ENCODE measurements at regions not wholly inside any gene's neighbourhood (a gene's known extent, or its start where the extent isn't known, plus 50 kb on each side); places are given as distances from the start of the nearest gene placed in this dataset.

- no peak for ATAC-seq
- POLR2A ChIA-PET: no interaction called here
Measured at GRCh38 chr1:38581396-38581795, 278.2 kb downstream of the RRAGC start.

More at GRCh38 chr1:38581396-38581795, 278.2 kb downstream of the RRAGC start:
- intact Hi-C loops (cut with micrococcal nuclease): no loop called here
- no peak overlapping the region for H3K4me3 ChIP-seq (replicated peaks in 1 of 2; ENCODE audit: low read depth in 1 of 2, low read length in 2 of 2)
- BruUV-seq (replicated peaks): no TSS peak
- H3K4me1 ChIP-seq (ENCODE audit: control insufficient read depth in 1 of 2, insufficient read depth in 2 of 2, low read length in 2 of 2): no peaks in the 10 kb centered on the region
- RAD21 ChIA-PET (ENCODE audit: low non-redundant PET in 1 of 2, low total read pairs in 2 of 2, uncharacterized antibody in 2 of 2, unreplicated experiment in 2 of 2): no interaction called here
- H3K79me2 ChIP-seq (ENCODE audit: insufficient read depth, low read length): no peaks in the 10 kb centered on the region
- H3K27me3 ChIP-seq (ENCODE audit: insufficient read depth, low read length): no peaks in the 10 kb centered on the region
- no peak overlapping the region for H2AFZ ChIP-seq (ENCODE audit: low read depth, low read length, poor library complexity, severe bottlenecking)
- no peaks in the 10 kb centered on the region for H3K9me3 ChIP-seq (ENCODE audit: control insufficient read depth in 1 of 2, insufficient read depth in 1 of 2, low read depth in 1 of 2, low read length in 2 of 2)
- no peak for TF ChIP-seq ZNF274 (IDR thresholded peaks at IDR 0.05; ENCODE audit: low read depth, low read length)
- no peak for TF ChIP-seq SRF (IDR thresholded peaks at IDR 0.05; ENCODE audit: low read depth)
- TF ChIP-seq, protein P1, sequence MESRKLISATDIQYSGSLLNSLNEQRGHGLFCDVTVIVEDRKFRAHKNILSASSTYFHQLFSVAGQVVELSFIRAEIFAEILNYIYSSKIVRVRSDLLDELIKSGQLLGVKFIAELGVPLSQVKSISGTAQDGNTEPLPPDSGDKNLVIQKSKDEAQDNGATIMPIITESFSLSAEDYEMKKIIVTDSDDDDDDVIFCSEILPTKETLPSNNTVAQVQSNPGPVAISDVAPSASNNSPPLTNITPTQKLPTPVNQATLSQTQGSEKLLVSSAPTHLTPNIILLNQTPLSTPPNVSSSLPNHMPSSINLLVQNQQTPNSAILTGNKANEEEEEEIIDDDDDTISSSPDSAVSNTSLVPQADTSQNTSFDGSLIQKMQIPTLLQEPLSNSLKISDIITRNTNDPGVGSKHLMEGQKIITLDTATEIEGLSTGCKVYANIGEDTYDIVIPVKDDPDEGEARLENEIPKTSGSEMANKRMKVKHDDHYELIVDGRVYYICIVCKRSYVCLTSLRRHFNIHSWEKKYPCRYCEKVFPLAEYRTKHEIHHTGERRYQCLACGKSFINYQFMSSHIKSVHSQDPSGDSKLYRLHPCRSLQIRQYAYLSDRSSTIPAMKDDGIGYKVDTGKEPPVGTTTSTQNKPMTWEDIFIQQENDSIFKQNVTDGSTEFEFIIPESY (IDR thresholded peaks at IDR 0.05; ENCODE audit: extremely low read depth, insufficient replicate concordance, low read length): no peak
- TF ChIP-seq, protein P2, sequence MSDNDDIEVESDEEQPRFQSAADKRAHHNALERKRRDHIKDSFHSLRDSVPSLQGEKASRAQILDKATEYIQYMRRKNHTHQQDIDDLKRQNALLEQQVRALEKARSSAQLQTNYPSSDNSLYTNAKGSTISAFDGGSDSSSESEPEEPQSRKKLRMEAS (IDR thresholded peaks at IDR 0.05): no peak
- no peak for TF ChIP-seq REST (IDR thresholded peaks at IDR 0.05; ENCODE audit: low read depth)
- no peak for TF ChIP-seq YY1 (IDR thresholded peaks at IDR 0.05; ENCODE audit: extremely low read depth, insufficient replicate concordance, low read depth, low read length)
- no peak for TF ChIP-seq CBX3 (IDR thresholded peaks at IDR 0.05; ENCODE audit: low read depth)
- no peak for TF ChIP-seq TCF7L2 (IDR thresholded peaks at IDR 0.05; ENCODE audit: borderline replicate concordance, extremely low read depth, insufficient read depth, insufficient read length)
- no peak for TF ChIP-seq POLR2AphosphoS5 (IDR thresholded peaks at IDR 0.05; ENCODE audit: low read depth, low read length)
- TF ChIP-seq JUND (IDR thresholded peaks at IDR 0.05): no peak
- no peak for TF ChIP-seq ELF1 (IDR thresholded peaks at IDR 0.05; ENCODE audit: borderline replicate concordance, low read depth)
- TF ChIP-seq EGR1 (IDR thresholded peaks at IDR 0.05; ENCODE audit: low read depth): no peak
- no peak for TF ChIP-seq FOSL1 (IDR thresholded peaks at IDR 0.05; ENCODE audit: low read depth)
- no peaks in the 10 kb centered on the region for H4K20me1 ChIP-seq (ENCODE audit: insufficient read depth)
- H3K9ac ChIP-seq (ENCODE audit: low read length): no peak overlapping the region
- CTCF ChIA-PET: no interaction called here
- no peak for DNase-seq (ENCODE audit: low read depth, low spot score)
- H3K9me2 ChIP-seq (ENCODE audit: insufficient read depth): no peaks in the 10 kb centered on the region
- H3K4me2 ChIP-seq (ENCODE audit: low read length): no peak overlapping the region
- no peak overlapping the region for H3K27ac ChIP-seq (ENCODE audit: low read depth, low read length)
- no peaks in the 10 kb centered on the region for H3K36me3 ChIP-seq (ENCODE audit: control insufficient read depth in 1 of 2, insufficient read depth in 2 of 2, low read length in 2 of 2)
